Gastroesophageal sphincter (tissue), 3 donors: ENCODE measurements at regions not wholly inside any gene's neighbourhood (a gene's known extent, or its start where the extent isn't known, plus 50 kb on each side); places are given as distances from the start of the nearest gene placed in this dataset.

ENCODE experiments used
- CTCF ChIP-seq, 4 experiments: fragments of 200-600 bp in 2 of 4; fragments of 450-650 bp in 2 of 4; sonication (generic) in 1 of 4; IDR thresholded peaks; one replicate each; pipeline ENCODE4 v1.5.1; 2017 to 2019; ENCODE audit warnings: antibody characterized with exemption in 4 of 4, mild to moderate bottlenecking in 2 of 4, moderate library complexity in 2 of 4
- POLR2A ChIP-seq, 2 donors: fragments of 450-650 bp; IDR thresholded peaks; one replicate each; pipeline ENCODE4 v1.6.1; 2017; ENCODE audit warnings: antibody characterized with exemption in 2 of 2, mild to moderate bottlenecking in 2 of 2, moderate library complexity in 1 of 2
- POLR2AphosphoS5 ChIP-seq: sonication (generic); formaldehyde crosslinking; IDR thresholded peaks from one replicate; pipeline ENCODE4 v1.6.1; 2017; ENCODE audit warnings: antibody characterized with exemption

GRCh38 chr9:95718263-95718662 lies 157.2 kb upstream of the ERCC6L2 start:
- no peak for TF ChIP-seq CTCF (IDR thresholded peaks at IDR 0.05)
- no peak for TF ChIP-seq POLR2A (IDR thresholded peaks at IDR 0.05)
- no peak for TF ChIP-seq POLR2AphosphoS5
